NCI-H748 (cell line): ENCODE measurements at regions not wholly inside any gene's neighbourhood (a gene's known extent, or its start where the extent isn't known, plus 50 kb on each side); places are given as distances from the start of the nearest gene placed in this dataset.

ENCODE experiments used
- DNase-seq: peaks from one replicate; lab custom pipeline; 2025; ENCODE audit not compliant: unreplicated experiment; lab: John Stamatoyannopoulos, UW

DNA sequence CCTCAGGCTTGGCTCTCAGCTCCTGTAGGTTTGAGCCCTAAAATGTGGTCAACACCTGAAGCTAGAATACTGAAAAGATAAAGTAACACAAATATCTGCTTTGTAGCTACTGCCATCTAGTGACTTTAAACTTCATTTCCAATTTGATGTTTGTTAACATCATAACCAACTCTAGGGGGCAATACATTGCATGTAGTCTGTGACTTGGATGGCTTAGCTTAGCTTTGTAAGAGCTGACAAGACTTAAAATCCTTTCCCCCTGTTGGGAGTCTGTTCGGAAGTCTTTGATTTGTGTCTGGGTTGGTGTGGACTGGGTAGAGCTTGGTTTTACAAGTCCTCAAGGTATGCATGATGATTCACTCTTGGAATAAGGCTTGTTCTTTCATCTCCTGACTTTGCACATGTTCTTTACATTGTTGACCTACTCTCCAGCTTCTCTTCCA lies 51.7 kb downstream of the SCN11A start:
- peak; percentile 67 for DNase-seq

DNA sequence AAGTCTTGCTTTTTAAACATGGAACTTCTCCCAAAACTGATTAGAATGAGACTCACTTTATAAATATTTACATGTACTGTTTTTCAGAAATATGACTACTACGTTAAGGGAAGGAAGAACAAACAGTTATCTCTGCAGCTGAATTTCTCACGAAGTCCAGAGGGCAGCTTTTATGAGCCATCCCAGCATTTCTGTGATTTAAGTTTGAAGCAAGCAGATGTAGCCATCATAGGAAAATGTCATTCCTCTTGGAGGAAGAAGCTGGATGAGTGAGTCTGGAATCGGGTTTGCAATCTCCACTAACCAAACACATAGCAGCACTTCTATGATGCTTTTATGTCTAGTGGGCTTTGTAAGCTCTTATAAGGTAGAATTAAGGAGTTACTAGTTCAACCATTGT lies 53.7 kb downstream of the SCN11A start:
- no peak for DNase-seq

DNA sequence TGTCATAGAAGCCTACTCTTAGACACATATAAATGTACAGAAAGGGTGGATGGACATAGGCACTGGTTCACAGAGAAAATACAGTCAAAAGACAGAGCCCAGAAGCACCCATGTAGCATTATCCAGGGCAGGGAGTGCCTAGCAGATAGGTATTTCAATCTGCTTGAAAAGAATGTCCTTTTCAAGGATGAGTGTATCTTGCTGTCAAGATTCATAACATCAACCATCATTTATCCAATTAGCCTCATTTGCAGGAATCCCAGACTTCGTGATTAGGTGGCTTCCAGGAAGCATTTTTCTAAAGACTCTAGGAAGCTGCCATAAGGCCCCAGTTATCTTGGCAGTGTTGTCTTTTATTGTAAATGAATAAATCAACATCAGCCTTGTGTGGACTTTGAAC lies 55.6 kb downstream of the SCN11A start:
- no peak for DNase-seq

DNA sequence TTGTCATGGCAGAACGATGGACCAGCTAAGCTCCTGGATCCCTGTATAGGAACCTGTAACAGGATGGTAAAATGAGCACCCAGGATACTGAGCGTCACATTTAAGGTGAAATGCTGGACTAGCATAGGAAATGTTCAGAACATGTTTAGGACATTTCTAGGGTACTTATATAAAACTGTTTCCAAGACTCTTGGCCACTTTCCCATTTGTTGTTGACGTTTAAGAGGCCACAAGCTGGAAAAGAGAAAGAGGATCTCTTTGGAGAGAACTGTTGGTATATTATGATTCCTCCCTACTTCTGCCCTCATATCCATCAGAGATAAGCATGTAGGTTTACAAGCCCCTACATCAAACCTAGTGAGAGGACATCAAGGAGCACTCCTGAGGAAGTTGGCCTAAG lies 57.5 kb downstream of the SCN11A start:
- DNase-seq: no peak

DNA sequence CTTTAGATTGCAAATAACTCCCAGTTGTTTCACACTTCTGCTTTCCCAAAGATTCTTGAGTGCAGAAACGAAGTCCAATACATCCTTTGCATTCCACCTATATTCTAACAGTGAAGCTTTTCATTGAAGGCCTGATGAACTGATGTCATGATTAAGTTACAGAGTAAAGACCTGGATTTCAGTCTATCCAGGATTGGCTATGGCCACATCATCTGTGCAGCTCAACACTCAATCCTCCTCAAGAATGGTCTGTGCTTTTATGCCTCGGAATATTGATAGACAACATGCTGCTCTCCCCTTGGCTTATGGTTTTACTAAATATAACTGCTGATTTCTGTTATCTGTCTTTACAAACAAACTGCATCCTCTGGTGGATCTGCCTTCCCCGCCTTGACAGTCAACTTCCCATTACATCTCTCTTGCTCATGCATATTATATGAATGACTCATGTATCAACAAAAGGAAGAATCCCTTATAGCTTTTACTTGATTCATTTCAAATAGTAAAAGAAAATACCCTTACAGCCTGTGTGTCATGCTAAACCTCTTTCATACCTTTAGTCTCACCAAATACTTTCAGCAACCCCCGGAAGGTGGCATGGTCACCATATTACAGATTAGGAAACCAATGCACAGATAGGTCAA lies 59.5 kb downstream of the SCN11A start:
- no peak for DNase-seq

DNA sequence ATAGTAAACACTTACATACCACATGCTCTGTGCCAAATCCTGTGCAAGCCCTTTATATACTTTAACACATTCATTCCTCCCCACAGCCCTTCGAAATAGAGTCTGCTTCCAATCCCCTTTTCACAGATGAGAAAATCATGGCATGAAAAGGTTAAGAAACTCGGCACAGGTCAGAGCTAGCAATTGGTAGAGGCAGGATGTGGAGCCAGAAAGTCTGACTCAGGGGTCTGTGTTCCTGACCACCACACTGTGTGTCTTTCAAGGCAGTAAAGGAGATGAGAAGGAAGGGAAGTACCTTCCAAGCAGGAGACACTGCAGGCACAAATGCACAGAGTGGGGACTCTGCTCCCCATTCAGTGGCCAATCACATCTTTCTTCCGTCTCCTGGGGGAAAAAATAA lies 61.1 kb downstream of the SCN11A start:
- no peak for DNase-seq

DNA sequence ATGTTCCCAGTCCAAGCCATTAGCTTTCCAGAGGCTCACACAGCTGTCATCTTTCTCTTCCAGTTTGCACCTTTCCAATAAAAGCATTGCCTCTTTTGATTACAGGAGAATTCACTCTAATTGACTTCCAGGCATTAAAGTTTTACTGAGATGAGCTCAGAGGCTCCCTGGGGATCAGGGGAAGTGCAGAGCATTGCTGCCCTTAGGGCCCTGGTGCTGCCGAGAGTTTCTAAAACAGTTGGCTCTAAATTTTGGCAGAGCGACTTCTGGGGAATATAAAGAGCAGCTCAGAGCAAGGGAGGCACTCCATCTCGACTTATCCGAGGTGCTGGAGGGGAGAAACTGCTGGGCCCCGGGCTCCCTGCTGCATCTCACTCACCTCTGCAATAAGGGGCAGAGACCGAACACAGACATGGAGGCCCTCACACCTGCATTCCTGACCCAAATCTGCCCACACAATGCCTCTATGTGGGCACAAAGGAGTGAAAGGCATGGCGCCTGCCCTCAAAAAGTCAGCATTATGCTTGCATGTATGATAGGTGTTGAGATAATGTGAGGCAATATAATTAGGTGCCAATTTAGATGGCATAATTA lies 61.7 kb downstream of the SCN11A start:
- DNase-seq: no peak

DNA sequence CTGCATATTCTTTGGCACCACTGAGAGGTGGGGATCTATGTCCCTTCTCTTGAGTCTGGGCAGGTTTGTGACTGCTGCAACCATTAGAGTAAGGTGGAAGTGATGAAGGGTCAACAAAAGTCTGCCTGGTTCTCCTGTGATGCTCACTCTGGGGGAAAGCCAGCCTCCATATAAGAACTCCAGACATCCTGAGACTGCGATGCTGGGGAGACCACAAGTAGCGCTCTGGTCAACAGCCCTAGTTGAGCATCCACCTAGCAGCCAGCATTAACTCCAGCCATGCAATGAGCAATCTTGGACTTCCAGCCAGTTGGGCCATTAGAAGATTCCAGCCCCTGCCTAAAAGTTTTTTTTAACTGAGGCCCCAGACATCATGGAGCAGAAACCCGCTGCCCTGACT lies 62.8 kb downstream of the SCN11A start:
- DNase-seq: no peak

DNA sequence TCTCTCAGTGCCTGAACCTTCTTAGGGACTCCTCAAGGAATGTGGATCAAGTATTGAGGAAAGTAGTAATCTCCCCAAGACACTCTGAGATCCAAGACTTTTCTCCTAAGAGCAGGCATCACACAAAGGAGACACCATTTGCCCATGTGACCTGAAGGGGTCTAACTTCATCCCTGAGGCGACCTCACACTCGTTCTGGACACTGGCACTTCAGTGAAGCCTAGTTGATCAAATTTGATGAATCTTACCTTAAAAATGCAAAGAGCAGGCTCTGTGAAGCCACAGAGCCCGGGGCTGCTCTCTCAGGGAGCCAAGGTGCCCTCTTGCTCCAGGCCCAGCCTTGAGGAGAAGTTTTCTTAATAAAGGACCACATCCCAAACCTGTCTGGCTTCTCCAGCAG lies 64.3 kb downstream of the SCN11A start:
- no peak for DNase-seq

DNA sequence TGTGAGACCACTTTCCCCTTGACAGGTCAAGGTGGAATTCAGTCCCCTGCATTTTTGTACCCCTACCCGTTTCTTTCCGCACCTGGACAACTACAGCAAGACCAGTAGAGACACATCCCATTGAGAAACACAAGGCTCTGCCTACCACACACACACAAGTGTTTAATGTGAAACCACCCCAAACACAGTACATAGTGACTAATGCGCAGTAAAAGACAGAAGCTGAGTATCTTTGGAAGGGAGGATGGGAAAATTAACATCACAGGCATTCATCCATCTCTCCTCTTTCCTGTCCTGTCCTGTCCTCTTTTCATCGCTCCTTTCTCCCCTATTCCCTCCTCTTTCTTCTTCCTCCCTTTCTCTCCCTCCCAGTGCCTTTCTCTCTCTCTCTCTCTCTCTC lies 64.8 kb downstream of the SCN11A start:
- DNase-seq: no peak

DNA sequence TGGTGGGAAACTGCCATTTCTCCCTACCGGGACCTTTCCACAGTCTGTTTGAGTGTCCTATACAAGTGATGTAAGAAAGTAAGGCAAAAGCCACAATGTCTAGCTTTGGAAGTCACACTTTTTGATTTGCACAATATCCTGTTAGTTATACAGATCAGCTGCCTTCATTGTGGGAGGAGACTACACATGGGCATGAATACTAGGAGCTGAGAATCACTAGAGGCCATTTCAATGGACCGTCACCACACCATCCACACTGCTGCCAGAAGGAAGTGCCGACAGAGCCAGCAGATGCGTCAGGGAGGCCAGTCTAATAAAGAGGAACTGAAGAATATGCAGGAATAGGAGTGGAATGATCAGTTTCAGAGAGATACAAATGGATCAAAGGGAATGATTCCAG lies 65.8 kb downstream of the SCN11A start:
- no peak for DNase-seq

DNA sequence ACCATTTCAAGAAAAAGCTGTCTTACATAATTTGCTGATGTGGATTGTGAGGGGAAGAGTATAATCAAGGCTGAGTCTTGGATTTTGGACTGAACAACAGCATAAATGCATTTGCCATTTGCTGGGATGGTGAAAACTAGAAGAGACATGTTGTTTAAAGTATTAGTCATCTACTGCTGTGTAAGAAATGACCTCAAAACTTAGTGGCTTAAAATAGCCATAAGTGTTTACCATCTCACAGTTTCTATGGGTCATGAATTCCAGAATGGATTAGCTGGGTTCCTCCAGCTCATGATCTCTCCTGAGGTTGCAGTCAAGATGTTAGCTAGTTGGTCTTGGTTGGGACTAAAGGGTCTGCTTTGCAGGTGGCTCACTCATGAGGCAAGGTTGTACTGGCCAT lies 66.2 kb downstream of the SCN11A start:
- no peak for DNase-seq

DNA sequence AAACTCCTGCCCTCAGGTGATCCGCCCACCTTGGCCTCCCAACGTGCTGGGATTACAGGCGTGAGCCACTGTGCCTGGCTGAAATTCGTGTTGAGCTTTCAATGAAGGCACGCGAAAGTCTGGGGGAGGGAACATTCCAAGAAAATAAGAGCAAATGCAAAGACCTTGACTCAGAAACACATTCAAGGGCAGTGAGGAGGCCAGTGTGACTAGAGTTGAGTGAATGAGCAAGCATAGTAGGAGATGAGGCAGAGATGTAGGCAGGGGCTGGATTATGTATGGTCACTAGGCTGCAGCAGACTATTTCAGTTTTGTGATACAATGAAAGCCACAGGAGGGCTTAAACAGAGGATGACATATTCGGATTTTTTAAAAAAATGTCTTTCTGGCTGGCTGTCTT lies 67.0 kb downstream of the SCN11A start:
- no peak for DNase-seq

DNA sequence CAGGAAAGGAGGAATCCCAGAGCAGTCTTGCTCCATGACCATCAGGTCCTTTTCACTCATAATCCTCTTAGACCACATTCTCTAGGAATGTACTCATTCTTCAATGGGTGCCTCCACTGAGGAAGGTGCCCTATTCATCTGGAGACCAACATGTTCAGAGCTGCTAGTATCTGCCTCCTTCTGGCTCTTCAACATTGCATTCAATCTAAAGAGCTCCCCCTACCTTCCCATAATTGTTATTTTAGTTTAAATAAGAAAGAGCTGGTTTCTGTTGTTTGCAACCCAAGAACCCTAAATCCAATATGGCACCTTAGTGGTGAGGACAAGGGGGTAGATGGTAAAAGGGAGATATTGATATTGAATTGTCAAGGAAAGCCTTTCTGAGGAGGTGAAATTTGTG lies 67.6 kb downstream of the SCN11A start:
- DNase-seq: no peak

DNA sequence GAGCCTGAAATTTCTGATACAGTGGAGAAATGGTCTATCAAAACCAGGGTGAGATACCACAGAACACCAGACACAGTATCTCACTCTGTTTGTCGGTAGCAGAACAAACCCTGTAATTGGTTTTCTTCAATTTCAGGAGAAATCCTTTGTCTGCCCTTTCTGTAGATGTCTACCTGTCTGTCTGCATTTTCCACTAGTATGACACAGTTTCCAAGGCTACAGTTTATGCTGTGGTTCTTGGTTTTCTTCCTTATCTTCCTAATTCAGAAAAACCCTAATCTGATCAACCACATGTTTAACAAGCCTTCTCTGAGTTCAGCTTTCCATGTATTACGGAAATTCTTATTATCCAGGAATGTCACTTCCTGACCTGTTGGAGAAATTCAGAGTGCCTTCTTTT lies 70.8 kb downstream of the SCN11A start:
- no peak for DNase-seq

DNA sequence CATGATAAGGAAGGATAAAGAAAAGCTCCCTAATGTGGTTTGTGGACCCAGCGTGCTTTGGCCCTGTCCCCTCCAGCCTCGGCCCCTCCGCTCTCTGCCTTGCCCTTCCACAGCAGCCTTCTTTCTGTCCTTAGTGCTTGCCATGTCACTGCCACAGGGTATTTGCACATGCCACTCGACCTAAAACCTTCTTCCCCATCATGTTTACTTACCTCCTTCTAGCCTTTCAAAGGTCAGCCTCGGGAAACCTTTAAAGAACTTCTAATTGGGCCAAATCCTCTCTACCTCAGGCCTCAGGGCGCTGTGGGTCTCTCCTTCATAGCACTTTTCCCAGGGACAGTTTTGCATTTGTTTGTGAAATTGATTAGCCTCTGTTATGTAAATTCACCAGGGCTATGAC lies 73.0 kb downstream of the SCN11A start:
- DNase-seq: no peak

DNA sequence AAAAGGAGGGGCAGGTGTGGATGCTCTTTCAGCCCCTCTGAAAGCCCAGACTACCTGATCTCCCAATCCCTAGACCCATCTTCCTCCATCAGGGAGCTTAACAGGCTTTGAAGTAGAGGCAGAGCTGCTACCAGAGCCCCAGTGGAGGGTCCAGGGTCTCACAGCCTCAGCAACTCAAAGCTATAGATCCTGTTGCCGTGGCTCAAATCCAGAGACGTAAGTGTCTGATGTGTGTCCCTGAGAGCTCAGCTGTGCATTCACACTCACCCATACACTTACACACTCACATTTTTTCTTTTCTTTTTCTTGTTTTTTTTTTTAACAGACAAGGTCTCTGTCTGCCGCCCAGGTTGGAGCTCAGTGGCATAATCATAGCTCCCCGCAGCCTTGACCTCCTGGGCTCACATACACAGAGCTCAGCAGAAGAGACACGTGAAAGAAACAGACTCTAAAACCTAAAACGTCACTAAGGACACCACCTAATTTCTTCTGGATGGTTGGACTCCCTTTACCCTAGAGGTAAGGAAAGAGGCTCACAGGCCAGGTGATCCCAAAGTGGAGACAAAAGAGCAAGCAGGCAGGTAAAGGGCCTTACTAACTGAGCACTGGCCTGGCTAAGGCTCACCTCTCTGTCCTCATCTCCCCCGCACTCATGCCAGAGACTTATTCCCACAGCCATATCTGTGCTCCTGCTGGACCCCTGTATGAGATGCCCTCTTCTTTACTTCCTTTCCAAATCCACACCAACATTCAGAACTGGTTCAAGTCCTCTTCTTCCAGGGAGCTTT lies 80.7 kb downstream of the SCN11A start:
- DNase-seq: no peak

DNA sequence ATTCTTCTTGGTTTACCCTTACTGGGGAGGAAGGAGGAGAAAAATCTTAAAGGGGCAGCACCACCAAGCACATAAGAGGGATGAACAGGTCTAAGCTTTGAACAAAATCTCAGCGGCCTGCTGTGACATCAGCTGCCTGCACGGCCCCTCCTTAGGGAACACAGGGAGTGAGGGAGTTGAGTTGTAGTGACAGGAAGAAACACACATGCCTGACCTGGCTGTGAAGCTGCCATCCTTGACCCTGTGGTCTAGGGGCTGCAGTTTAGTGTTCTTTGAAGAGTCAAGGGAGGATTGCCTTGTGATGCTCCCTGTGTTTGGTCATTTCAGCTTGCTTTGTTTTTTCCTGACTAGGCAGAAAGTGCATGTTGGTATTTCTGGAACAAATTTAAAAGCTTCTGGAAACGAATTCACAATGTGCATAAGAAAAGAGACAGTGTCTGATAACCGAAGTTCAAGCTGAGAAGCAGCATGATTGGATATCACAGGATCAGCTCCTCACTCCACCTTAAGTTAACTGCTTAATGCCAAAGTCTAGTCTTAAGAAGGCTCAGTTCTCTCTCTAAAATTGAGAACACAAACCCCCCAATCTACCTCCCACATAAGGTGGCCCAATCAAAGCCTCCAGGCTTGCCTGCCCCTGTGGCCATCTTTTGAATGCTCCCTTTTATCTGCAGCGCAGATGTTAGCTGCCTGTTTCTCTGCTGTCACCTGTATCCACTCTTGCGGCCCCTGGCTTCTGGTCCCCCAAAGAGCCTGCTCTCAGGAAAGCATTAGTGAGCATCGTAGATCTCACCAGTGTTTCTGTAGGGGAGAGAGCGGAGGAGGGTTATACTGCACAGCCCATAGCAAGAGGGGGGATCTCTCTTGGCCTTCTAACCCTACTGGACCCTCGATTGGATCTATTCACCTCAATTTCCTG lies 82.2 kb downstream of the SCN11A start:
- DNase-seq: no peak

DNA sequence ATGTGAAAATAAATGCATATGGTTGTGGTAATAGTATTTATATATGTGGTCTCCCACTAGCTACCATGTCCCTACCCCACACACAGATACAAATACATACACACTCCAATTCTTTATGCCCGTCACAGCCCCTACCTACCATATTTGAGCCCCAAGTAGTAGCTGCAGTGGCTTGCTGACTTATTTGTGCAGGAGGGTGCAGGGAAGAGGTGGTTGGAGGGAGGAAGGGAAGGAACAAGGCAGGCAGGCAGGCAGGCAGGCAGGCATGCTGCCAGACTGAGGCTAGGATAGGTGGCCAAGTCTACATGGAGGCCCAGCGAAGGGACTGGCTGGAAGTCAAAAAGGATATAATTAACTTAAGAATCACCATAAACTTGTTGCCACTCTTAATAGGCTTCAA lies 82.9 kb downstream of the SCN11A start:
- no peak for DNase-seq

DNA sequence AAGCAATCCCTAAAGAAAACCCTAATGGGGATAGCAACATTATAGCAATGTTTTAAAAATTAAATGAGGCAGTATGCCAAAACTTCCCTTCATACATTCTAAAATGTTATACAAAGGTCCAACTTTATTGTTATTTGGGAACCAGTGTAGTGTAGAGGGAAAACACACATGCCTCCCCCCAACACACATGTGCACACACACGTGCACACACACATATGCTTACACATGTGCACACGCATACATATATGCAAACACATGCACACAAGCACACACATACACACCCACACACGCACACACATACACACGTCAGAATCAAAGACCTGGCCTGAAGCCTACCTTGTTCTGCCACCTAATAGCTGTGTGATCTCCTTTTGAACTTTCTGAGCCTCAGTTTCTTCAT lies 83.3 kb downstream of the SCN11A start:
- DNase-seq: no peak

DNA sequence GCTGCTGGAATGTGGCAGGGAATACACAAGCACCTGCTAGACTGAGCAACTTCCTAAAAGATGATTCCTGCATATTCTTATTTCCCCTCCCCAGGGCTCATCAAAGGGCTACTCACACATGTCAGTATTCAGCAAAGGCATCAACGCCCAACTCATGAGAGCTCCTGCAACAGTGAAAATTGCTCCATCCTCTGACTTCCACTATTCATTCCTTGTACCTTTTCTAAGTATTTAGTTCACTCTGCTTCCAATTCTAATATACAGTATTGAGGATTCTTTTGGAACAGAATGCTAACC lies 84.1 kb downstream of the SCN11A start:
- no peak for DNase-seq
